Body of pancreas (tissue), 4 donors: ENCODE measurements at regions not wholly inside any gene's neighbourhood (a gene's known extent, or its start where the extent isn't known, plus 50 kb on each side); places are given as distances from the start of the nearest gene placed in this dataset.

Source experiments
- ATAC-seq: fragments of 150-250 bp; one replicate; pipeline ENCODE4 v1.9.1; 2016
- DNase-seq, 4 donors: peaks; one replicate each; pipeline ENCODE4 v3.0.0-alpha.2; 2019
- H3K27ac ChIP-seq, 4 donors: fragments of 200-600 bp; sonication (generic); 1 replicate in 3 of 4; 2 replicates in 1 of 4; pipeline versions ENCODE4 v1.5.1 to v1.6.1; 2016 to 2019; ENCODE audit warnings: mild to moderate bottlenecking in 1 of 4, mixed read lengths in 1 of 4, moderate library complexity in 1 of 4
- H3K27me3 ChIP-seq, 2 donors: fragments of 200-600 bp; sonication (generic); one replicate each; pipeline ENCODE4 v1.6.0; 2016; ENCODE audit warnings: mild to moderate bottlenecking in 1 of 2
- H3K36me3 ChIP-seq, 2 donors: fragments of 200-600 bp; sonication (generic); replicated peaks in 1 of 2; 2 replicates each; pipeline ENCODE4 v1.5.1; 2016; ENCODE audit warnings: low read depth in 2 of 2; ENCODE audit not compliant: insufficient read depth in 1 of 2
- H3K4me1 ChIP-seq: fragments of 200-600 bp; sonication (generic); one replicate; pipeline ENCODE4 v1.6.0; 2016
- H3K4me3 ChIP-seq, 2 donors: fragments of 200-600 bp; sonication (generic); 1 replicate in 1 of 2; 2 replicates in 1 of 2; pipeline ENCODE4 v1.5.1; 2016 to 2019
- H3K9me3 ChIP-seq, 3 donors: fragments of 200-600 bp; sonication (generic); 1 replicate in 2 of 3; 2 replicates in 1 of 3; pipeline ENCODE4 v1.5.1; 2016
- POLR2A ChIP-seq, 3 donors: fragments of 450-650 bp; IDR thresholded peaks; one replicate each; pipeline ENCODE4 v1.6.1; 2016; ENCODE audit warnings: antibody characterized with exemption in 3 of 3, mild to moderate bottlenecking in 2 of 3
- WGBS, 2 donors: methylation state at CpG; one replicate each; pipeline ENCODE4 v1.1.5; 2017; 5-methylcytosine and 5-hydroxymethylcytosine counted together
- intact Hi-C: fragments of 100-400 bp; cut with DNase I; formaldehyde crosslinking; loops from one replicate; pipeline ENCODE4 v1.15.1; 2023
- TF ChIP-seq, protein P1 (sequence below), 7 experiments: fragments of 450-650 bp in 4 of 7; fragments of 200-600 bp in 3 of 7; sonication (generic) in 3 of 7; IDR thresholded peaks; one replicate each; pipeline ENCODE4 v1.5.1; 2016 to 2019; ENCODE audit warnings: antibody characterized with exemption in 7 of 7

DNA sequence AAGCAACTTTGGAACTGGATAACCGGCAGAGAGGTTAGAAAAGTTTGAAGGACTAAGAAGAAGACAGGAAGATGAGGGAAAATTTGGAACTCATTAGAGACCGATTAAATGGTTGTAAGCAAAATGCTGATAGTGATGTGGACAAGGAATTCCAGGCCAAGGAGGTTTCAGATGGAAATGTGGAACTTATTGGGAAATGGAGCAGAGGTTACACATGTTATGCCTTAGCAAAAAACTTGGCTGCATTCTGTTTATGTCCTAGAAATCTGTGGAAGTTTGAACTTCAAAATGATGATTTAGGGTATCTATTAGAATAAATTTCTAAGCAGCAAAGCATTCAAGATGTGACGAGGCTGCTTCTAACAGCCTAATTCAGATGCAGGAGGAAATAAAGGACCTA, 675.1 kb upstream of the SYT4 start:
- Histone ChIP-seq H3K4me1 (no peaks in the 10 kb centered on the region), H3K9me3 (no peaks in the 10 kb centered on the region), H3K36me3 (no peaks in the 10 kb centered on the region), H3K27me3 (no peaks in the 10 kb centered on the region), H3K4me3 (no peak overlapping the region), H3K27ac (no peak overlapping the region)
- no peak for TF ChIP-seq POLR2A (IDR thresholded peaks at IDR 0.05)
- TF ChIP-seq, protein P1, sequence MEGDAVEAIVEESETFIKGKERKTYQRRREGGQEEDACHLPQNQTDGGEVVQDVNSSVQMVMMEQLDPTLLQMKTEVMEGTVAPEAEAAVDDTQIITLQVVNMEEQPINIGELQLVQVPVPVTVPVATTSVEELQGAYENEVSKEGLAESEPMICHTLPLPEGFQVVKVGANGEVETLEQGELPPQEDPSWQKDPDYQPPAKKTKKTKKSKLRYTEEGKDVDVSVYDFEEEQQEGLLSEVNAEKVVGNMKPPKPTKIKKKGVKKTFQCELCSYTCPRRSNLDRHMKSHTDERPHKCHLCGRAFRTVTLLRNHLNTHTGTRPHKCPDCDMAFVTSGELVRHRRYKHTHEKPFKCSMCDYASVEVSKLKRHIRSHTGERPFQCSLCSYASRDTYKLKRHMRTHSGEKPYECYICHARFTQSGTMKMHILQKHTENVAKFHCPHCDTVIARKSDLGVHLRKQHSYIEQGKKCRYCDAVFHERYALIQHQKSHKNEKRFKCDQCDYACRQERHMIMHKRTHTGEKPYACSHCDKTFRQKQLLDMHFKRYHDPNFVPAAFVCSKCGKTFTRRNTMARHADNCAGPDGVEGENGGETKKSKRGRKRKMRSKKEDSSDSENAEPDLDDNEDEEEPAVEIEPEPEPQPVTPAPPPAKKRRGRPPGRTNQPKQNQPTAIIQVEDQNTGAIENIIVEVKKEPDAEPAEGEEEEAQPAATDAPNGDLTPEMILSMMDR (IDR thresholded peaks at IDR 0.05): no peak
- intact Hi-C loops: no loop called here
- no peak for ATAC-seq
- no peak for DNase-seq
- 87 to 94% methylated on average over 3 of the region's 3 CpGs for WGBS, 2 donors

DNA sequence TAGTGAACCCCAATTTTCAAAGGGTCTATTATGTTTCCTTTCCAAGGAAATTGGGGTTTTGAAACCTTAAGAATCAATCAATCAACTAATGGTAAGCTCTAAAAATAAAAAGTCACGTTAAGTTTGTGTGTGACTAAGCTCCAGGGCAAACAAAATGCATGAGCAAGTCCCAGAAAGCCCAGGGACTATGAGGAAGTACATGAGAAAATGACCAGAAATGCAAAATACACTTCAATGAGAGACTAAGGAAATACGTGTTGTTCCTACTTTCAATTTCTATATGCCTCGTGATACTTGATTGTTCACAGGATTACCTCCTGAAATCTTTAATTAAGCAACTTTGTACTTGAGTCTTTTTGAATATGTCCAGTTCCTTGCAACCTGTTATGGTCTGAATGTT, 684.4 kb upstream of the SYT4 start:
- DNase-seq (no peak), ATAC-seq (peak; percentile 55)
- 37 to 40% methylated on average over 3 of the region's 3 CpGs for WGBS, 2 donors
- TF ChIP-seq, protein P1 (IDR thresholded peaks at IDR 0.05): no peak
- no peaks in the 10 kb centered on the region for H3K27me3 ChIP-seq
- H3K4me3 ChIP-seq: no peak overlapping the region
- no peaks in the 10 kb centered on the region for H3K4me1 ChIP-seq
- H3K36me3 ChIP-seq: no peaks in the 10 kb centered on the region
- H3K9me3 ChIP-seq: no peaks in the 10 kb centered on the region
- intact Hi-C loops: no loop called here
- H3K27ac ChIP-seq: no peak overlapping the region

DNA sequence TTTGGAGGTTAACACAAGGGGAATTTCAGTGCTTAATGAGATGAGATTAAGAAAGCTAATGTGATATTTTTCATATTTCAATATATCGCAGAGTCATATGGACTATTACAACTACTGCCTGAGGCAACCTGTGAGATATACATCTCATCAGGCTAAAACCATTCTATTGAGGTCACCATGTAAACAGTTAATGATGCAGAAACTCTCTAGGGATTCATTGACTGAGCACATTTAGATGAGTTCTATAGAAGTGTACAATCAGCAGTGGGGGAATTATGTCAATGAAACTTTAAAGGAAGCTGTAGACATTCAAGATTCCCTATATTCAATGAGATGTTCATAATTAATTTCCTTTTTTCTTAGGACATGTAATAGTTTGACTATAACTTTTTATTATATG, 687.4 kb upstream of the SYT4 start:
- no peaks in the 10 kb centered on the region for H3K27me3 ChIP-seq
- 93 to 97% methylated on average over 1 of the region's 1 CpG for WGBS, 2 donors
- H3K4me1 ChIP-seq: no peaks in the 10 kb centered on the region
- no peaks in the 10 kb centered on the region for H3K36me3 ChIP-seq
- intact Hi-C loops: no loop called here
- no peak overlapping the region for H3K4me3 ChIP-seq
- TF ChIP-seq POLR2A (IDR thresholded peaks at IDR 0.05): no peak
- TF ChIP-seq, protein P1 (IDR thresholded peaks at IDR 0.05): no peak
- H3K9me3 ChIP-seq: no peaks in the 10 kb centered on the region
- no peak for DNase-seq
- H3K27ac ChIP-seq: no peak overlapping the region
- no peak for ATAC-seq

DNA sequence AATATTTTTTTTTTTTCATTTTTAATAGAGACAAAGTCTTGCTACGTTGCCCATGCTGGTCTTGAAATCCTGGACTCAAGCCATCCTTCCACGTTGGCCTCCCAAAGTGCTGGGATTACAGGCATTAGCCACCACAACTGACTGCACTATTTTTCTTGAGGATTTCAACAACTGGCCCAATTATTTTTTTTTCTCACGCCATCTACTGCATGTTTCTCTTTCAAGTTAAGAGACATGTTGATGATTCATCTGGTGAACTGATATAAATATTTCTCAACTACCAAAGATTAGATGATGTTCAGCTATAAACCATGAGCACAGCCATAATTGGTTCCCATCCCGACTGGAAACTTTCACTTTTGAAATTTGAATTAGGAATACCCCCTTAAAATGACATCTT, 688.4 kb upstream of the SYT4 start:
- TF ChIP-seq POLR2A (IDR thresholded peaks at IDR 0.05): no peak
- TF ChIP-seq, protein P1 (IDR thresholded peaks at IDR 0.05): no peak
- Histone ChIP-seq H3K4me1 (no peaks in the 10 kb centered on the region), H3K27ac (no peak overlapping the region), H3K36me3 (no peaks in the 10 kb centered on the region), H3K4me3 (no peak overlapping the region), H3K27me3 (no peaks in the 10 kb centered on the region), H3K9me3 (no peaks in the 10 kb centered on the region)
- DNase-seq (no peak), ATAC-seq (no peak)
- intact Hi-C loops: no loop called here
- WGBS, 2 donors: 71% methylated on average over 4 of the region's 4 CpGs

DNA sequence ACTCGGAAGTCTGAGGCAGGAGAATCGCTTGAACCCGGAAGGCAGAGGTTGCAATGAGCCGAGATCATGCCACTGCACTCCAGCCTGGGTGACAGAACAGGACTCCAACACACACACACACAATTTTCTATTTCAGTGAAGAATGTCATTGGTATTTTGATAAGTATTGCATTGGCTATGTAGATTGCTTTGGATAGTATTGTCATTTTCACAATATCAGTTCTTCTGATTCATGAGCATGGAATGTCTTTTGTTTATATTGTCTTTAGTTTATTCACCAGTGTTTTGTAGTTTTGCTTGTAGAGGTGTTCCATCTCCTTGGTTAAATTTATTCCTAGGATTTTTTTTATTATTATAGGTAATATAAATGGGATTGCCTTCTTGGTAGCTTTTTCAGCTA, 693.4 kb upstream of the SYT4 start:
- ATAC-seq (no peak), DNase-seq (no peak)
- TF ChIP-seq, protein P1 (IDR thresholded peaks at IDR 0.05): no peak
- TF ChIP-seq POLR2A (IDR thresholded peaks at IDR 0.05): no peak
- Histone ChIP-seq H3K36me3 (no peaks in the 10 kb centered on the region), H3K27ac (no peak overlapping the region), H3K27me3 (no peaks in the 10 kb centered on the region), H3K9me3 (no peaks in the 10 kb centered on the region), H3K4me3 (no peak overlapping the region), H3K4me1 (no peaks in the 10 kb centered on the region)
- WGBS, 2 donors: 94% methylated on average over 4 of the region's 4 CpGs
- intact Hi-C loops: no loop called here
